ENCODE measurements at regions not wholly inside any gene's neighbourhood (a gene's known extent, or its start where the extent isn't known, plus 50 kb on each side); places are given as distances from the start of the nearest gene placed in this dataset.

DNA sequence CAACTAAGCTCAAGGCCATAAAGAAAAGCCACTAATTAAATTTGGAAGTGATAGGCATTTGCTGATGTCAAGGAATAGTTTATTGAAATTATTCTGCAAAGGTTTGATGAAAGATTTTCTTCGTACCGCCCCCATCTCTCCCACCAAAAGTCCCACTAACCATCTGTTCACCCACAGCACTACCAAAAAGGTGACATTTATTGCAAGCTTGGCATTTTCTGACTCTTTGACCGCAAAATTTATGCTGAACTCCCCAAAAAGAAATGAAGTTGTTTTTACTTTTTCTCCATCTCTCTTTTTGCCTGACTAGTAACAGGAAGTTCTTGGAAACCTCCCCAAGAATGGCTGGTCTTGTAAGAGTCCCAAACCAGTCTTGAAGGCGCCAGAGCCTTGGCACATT, 384.9 kb upstream of the SOX9 start:
- Histone ChIP-seq H3K27ac (ENCODE audit: low read depth in 1 of 2, low read length in 2 of 2) (no peak overlapping the region), H3K9ac (ENCODE audit: low read depth in 1 of 2, low read length in 2 of 2) (no peak overlapping the region), H3K9me3 (ENCODE audit: control insufficient read depth in 4 of 4, low read length in 3 of 4) (no peaks in the 10 kb centered on the region), H3K4me3 (ENCODE audit: low read depth in 1 of 3, low read length in 3 of 3) (no peak overlapping the region), H3K36me3 (ENCODE audit: control insufficient read depth in 4 of 4, insufficient read depth in 3 of 4, low read depth in 1 of 4, low read length in 3 of 4) (no peaks in the 10 kb centered on the region), H3K27me3 (ENCODE audit: control insufficient read depth in 4 of 4, insufficient read depth in 4 of 4, low read length in 3 of 4) (peaks cover 0 to 4% (median 0%) of the 10 kb centered on the region in 4 donors), H3K4me1 (ENCODE audit: control insufficient read depth in 4 of 4, insufficient read depth in 4 of 4, low read length in 3 of 4) (no peaks in the 10 kb centered on the region)
- no peak for DNase-seq (ENCODE audit: low spot score)
- TF ChIP-seq SP1 (IDR thresholded peaks at IDR 0.05): no peak
- TF ChIP-seq, protein P1, sequence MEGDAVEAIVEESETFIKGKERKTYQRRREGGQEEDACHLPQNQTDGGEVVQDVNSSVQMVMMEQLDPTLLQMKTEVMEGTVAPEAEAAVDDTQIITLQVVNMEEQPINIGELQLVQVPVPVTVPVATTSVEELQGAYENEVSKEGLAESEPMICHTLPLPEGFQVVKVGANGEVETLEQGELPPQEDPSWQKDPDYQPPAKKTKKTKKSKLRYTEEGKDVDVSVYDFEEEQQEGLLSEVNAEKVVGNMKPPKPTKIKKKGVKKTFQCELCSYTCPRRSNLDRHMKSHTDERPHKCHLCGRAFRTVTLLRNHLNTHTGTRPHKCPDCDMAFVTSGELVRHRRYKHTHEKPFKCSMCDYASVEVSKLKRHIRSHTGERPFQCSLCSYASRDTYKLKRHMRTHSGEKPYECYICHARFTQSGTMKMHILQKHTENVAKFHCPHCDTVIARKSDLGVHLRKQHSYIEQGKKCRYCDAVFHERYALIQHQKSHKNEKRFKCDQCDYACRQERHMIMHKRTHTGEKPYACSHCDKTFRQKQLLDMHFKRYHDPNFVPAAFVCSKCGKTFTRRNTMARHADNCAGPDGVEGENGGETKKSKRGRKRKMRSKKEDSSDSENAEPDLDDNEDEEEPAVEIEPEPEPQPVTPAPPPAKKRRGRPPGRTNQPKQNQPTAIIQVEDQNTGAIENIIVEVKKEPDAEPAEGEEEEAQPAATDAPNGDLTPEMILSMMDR (IDR thresholded peaks at IDR 0.05; ENCODE audit: low read depth, low read length, missing input control): no peak
- no peak for TF ChIP-seq REST (IDR thresholded peaks at IDR 0.05)
- TF ChIP-seq, protein P2, sequence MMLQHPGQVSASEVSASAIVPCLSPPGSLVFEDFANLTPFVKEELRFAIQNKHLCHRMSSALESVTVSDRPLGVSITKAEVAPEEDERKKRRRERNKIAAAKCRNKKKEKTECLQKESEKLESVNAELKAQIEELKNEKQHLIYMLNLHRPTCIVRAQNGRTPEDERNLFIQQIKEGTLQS (IDR thresholded peaks at IDR 0.05): no peak
- TF ChIP-seq, protein P3, sequence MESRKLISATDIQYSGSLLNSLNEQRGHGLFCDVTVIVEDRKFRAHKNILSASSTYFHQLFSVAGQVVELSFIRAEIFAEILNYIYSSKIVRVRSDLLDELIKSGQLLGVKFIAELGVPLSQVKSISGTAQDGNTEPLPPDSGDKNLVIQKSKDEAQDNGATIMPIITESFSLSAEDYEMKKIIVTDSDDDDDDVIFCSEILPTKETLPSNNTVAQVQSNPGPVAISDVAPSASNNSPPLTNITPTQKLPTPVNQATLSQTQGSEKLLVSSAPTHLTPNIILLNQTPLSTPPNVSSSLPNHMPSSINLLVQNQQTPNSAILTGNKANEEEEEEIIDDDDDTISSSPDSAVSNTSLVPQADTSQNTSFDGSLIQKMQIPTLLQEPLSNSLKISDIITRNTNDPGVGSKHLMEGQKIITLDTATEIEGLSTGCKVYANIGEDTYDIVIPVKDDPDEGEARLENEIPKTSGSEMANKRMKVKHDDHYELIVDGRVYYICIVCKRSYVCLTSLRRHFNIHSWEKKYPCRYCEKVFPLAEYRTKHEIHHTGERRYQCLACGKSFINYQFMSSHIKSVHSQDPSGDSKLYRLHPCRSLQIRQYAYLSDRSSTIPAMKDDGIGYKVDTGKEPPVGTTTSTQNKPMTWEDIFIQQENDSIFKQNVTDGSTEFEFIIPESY (IDR thresholded peaks at IDR 0.05): no peak
- no peak for TF ChIP-seq EGR1 (IDR thresholded peaks at IDR 0.05; ENCODE audit: low read depth in 2 of 2)
- TF ChIP-seq FOXA2 (IDR thresholded peaks at IDR 0.05): no peak
- no peak for TF ChIP-seq RAD21 (IDR thresholded peaks at IDR 0.05)
- TF ChIP-seq, protein P4, sequence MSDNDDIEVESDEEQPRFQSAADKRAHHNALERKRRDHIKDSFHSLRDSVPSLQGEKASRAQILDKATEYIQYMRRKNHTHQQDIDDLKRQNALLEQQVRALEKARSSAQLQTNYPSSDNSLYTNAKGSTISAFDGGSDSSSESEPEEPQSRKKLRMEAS (IDR thresholded peaks at IDR 0.05): no peak
- no peak for TF ChIP-seq HNF4G (IDR thresholded peaks at IDR 0.05)
- no peak for TF ChIP-seq HNF4A (conservative IDR thresholded peaks at IDR 0.05)
- TF ChIP-seq YY1 (IDR thresholded peaks at IDR 0.05): no peak
- no peak for TF ChIP-seq JUND (IDR thresholded peaks at IDR 0.05)
- no peak for TF ChIP-seq FOXA1 (IDR thresholded peaks at IDR 0.05)
- 87% methylated on average over 4 of the region's 4 CpGs for WGBS

DNA sequence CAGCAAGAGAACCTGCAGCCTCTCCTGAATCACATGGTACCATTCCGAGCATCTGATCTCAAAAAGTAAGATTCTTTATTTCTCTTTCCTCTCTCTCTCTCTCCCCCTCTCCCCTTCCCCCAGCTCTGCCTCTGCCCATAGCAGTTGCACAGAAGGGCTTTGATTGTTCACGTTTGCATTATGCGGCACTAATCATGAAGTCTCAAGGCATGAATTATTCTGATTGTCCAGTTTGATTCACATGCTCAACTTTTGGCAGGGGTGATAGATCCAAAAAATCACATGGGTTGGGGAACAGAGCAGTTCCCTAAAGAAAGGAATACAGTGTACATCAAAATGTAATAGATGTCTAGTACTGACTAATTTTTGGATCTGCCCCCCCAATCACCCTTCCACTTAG, 380.0 kb upstream of the SOX9 start:
- H3K9ac ChIP-seq (ENCODE audit: low read depth in 1 of 2, low read length in 2 of 2): no peak overlapping the region
- H3K4me1 ChIP-seq (ENCODE audit: control insufficient read depth in 4 of 4, insufficient read depth in 4 of 4, low read length in 3 of 4): no peaks in the 10 kb centered on the region
- no peak overlapping the region for H3K27ac ChIP-seq (ENCODE audit: low read depth in 1 of 2, low read length in 2 of 2)
- peaks cover 0 to 7% (median 0%) of the 10 kb centered on the region in 4 donors for H3K27me3 ChIP-seq (ENCODE audit: control insufficient read depth in 4 of 4, insufficient read depth in 4 of 4, low read length in 3 of 4)
- whole genome bisulfite sequencing: 90% methylated on average over 3 of the region's 3 CpGs
- TF ChIP-seq JUND (IDR thresholded peaks at IDR 0.05) (no peak), EGR1 (IDR thresholded peaks at IDR 0.05; ENCODE audit: low read depth in 2 of 2) (no peak), REST (IDR thresholded peaks at IDR 0.05) (no peak), RXRA (IDR thresholded peaks at IDR 0.05) (no peak), RAD21 (IDR thresholded peaks at IDR 0.05) (no peak), FOXA1 (IDR thresholded peaks at IDR 0.05) (no peak), HNF4A (conservative IDR thresholded peaks at IDR 0.05) (no peak)
- TF ChIP-seq, protein P3 (IDR thresholded peaks at IDR 0.05): no peak
- TF ChIP-seq, protein P4 (IDR thresholded peaks at IDR 0.05): no peak
- no peak overlapping the region for H3K4me3 ChIP-seq (ENCODE audit: low read depth in 1 of 3, low read length in 3 of 3)
- H3K9me3 ChIP-seq (ENCODE audit: control insufficient read depth in 4 of 4, low read length in 3 of 4): no peaks in the 10 kb centered on the region
- H3K36me3 ChIP-seq (ENCODE audit: control insufficient read depth in 4 of 4, insufficient read depth in 3 of 4, low read depth in 1 of 4, low read length in 3 of 4): no peaks in the 10 kb centered on the region
- no peak for DNase-seq (ENCODE audit: low spot score)

Measured in liver (tissue), 8 donors.